Hematopoietic multipotent progenitor cell treated with erythropoietin and hydrocortisone succinate and interleukin-3 and kit ligand, for 4 days (in vitro differentiated cells): ENCODE measurements at regions not wholly inside any gene's neighbourhood (a gene's known extent, or its start where the extent isn't known, plus 50 kb on each side); places are given as distances from the start of the nearest gene placed in this dataset.

Experiments used
- DNase-seq: peaks from one replicate; pipeline ENCODE4 v3.0.0-alpha.2; 2015

DNA sequence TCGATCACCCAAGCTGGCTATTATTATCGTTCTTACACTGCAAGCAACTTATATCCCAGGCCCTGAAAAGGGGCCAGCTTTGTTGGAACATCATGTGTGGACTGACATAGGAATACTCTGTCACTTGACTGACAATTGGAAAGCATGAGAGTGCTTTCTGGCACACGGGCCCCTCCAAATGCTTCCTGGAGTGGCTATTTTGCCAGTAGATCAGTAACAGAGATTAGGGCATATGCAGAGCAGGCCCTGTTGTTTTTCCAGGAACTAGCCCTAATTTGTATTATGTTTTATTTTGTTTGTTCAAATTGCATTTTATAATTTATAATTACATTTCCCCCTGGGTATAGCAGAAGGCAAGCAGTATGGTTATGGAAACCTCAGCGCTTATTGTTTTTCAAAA lies 170.1 kb upstream of the FRMD6 start:
- DNase-seq: no peak

DNA sequence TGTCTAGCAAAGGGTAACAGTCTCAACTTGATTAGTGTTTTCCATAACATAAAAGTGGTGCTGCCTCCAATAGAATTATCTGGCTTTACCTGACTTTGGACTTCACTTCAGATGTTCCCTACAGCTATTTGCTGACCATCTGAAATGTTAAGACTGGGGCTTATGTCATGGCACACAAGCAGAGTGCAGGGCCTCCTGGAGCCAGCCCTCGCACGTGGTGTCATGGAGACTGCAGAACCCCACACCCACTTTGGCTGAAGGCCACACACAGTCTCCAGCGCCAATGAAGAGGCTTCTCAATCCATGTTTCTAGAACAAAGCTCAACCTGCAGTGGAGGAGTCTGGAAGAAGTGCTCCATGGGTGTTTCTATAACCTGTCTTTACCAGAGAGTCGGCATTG lies 169.6 kb upstream of the FRMD6 start:
- no peak for DNase-seq

DNA sequence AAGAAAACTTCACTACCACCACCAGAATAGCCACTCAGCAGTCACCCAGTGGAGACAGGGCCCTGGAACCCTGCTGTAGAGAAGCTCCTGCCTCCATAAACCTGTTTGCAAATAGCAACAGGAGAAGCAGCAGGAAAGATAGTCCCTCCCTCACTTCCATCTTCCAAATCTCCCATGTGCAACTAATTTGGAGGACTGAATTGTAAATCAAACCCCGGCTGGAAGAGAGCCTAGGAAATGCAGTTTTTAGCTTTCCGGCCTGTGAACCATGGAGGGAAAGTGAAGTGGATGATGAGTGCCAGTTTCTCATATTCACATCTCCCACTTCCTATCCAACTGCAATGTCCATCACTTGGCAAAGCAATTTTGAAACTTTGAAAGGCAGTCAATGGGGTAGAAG lies 167.2 kb upstream of the FRMD6 start:
- DNase-seq: no peak

GRCh38 chr14:51485733-51486132 lies 166.0 kb upstream of the FRMD6 start:
- DNase-seq: no peak

- peak; percentile 48 for DNase-seq
Measured at GRCh38 chr14:51487848-51488247, 163.9 kb upstream of the FRMD6 start.

- DNase-seq: no peak
Measured at GRCh38 chr14:51488569-51489220, 163.0 kb upstream of the FRMD6 start.

- DNase-seq: no peak
Measured at GRCh38 chr14:51490205-51490604, 161.5 kb upstream of the FRMD6 start.

DNA sequence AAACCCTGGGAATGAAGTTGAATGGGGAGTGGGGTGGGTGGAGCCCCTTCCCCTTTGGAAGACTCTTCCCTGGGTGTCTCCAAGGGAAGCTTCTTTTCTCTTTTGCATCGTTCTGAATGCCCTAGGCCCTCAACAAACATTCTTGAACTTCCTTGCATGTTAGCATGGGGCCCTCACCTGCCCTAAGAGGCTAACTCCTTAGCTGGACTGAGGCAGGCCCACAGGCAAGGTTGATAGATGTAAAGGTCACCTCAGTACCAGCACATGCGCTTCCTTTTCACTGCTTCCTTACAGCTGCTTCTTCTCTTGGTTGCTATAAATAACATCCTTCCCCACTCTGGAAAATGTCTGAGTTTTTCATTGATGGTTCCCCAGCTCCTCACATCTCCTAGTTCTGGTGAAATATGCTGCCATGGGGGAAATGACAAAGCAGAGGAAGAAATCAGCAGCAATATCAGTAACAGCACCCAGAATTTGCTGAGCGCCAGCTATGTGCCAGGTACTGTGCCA lies 160.6 kb upstream of the FRMD6 start:
- DNase-seq: no peak

GRCh38 chr14:51491776-51492175 lies 159.9 kb upstream of the FRMD6 start:
- DNase-seq: no peak

DNA sequence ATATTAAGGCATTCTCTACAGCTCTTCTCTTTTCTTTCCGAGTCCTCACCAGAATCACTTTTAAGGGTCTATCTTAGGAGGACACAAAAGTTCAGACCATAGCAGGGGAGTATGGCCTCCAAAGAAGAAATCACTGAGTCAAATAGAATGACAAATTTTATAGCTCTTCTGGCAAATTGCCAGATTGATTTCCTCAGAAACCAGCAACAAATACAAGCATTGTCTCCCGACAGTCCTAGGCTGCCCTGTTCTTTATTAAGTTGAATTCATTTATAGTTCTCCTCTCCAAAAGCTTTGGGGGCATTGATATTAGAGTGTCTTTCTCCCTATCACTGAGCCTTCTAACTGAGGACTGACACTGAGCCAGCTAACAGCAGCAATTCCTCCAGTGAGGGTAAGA lies 156.4 kb upstream of the FRMD6 start:
- no peak for DNase-seq

GRCh38 chr14:51498411-51499227 lies 153.1 kb upstream of the FRMD6 start:
- DNase-seq: no peak

DNA sequence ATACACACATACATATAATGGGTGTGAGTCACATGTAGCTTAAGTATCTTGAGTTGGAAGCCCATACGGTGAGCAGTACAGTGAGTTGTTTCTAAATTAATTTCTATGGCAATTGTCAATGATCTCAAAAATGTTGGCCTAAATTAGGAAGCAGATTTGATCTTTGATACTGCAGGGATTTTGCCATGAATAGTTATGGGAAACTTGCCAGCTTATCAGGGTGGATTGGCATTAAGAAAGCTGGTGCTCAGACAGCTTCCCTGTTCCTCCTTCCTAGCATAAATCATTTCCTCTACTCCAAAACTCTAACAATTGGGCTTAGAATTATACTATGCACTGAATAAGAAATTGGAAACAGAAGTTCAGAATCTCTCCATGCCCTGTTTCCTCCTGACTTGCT lies 150.9 kb upstream of the FRMD6 start:
- no peak for DNase-seq

DNA sequence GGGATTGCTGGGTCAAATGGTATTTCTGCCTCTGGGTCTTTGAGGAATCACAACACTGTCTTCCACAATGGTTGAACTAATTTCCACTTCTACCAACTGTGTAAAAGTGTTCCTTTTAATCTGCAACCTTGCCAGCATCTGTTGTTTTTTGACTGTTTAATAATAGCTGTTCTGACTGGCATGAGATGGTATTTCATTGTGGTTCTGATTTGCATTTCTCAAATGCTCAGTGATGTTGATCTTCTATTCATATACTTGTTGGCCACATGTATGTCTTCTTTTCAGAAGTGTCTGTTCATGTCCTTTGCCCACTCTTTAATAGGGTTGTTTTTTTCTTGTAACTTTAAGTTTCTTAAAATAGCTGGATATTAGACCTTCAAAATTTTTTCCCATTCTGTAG lies 150.0 kb upstream of the FRMD6 start:
- DNase-seq: no peak

- DNase-seq: no peak
Measured at GRCh38 chr14:51504669-51505068, 147.0 kb upstream of the FRMD6 start.

DNA sequence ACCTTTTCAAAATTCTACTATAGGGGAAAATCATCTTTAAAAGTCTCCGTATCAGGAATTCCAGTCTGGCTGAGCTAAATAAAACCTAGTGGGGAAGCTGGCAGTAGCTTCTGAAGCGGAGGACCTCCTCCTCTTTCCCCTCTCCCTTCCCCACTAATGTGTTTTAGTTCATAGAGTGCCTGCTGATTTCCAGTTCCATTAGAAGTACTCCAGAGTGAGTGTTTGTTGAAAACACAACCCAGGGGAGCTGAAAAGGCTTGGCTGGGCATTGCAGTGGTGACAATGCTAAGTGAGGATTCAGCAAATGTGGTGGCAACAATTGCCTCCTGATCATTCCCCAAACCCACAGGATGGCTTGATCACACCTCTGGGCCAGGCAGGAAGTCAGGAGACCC lies 144.2 kb upstream of the FRMD6 start:
- no peak for DNase-seq

DNA sequence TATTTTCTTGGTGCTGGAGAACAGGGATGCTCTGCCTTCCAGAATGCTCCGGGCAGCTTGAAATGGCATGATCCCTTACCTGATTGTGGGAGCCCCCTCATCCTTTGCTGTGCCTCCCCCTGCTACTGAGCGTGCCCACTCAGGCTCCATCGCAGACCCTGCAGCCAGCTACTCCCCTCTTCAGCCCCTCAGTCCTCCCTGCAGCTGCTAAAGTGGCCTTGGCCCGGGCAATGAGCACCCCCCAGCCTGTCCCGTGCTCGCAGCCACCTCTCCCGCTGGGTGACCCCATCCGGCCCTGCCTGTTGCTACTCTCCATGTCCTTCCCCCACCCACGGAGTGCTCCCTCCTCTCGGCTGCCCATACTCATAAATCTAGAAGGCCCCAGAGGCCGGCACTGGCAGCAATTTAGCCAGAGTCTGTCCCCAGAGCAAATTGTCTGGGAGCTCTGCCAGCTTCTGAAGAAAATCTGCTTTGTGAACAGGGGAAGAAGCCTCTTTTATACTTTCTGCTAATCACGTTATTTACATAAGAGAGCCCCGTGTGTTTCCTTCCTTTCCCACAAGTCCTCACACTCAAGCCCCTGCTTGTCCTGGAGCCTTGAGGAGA lies 143.7 kb upstream of the FRMD6 start:
- peak; percentile 14 for DNase-seq

GRCh38 chr14:51511265-51511664 lies 140.4 kb upstream of the FRMD6 start:
- no peak for DNase-seq

GRCh38 chr14:51512316-51512715 lies 139.4 kb upstream of the FRMD6 start:
- DNase-seq: no peak

DNA sequence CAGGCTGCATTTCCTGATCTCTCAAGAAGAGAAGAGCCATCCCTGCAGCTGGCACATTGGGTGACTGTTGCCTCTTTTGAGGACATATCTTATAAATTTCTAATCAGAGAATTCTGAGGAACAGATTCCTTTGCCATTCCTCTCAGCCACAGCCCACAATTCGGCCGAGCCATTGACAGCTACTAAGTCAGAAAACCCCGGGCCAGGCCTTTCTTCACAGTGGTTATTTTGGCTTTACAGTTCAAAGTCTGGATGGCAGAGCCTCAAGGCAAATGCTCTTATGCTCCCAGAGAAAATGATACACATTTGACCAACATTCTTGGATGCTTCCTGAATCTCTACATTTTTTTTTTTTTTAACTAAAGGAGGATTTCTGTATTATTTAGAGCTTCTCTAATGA lies 138.4 kb upstream of the FRMD6 start:
- DNase-seq: no peak

GRCh38 chr14:51513933-51514332 lies 137.8 kb upstream of the FRMD6 start:
- no peak for DNase-seq

GRCh38 chr14:51515611-51516010 lies 136.1 kb upstream of the FRMD6 start:
- DNase-seq: no peak

GRCh38 chr14:51516706-51517395 lies 134.9 kb upstream of the FRMD6 start:
- no peak for DNase-seq

GRCh38 chr14:51518280-51518679 lies 133.4 kb upstream of the FRMD6 start:
- DNase-seq: no peak
